Brain pericyte (primary cell): ENCODE measurements at regions not wholly inside any gene's neighbourhood (a gene's known extent, or its start where the extent isn't known, plus 50 kb on each side); places are given as distances from the start of the nearest gene placed in this dataset.
"Not testable (repeated sequence)": the region's sequence is repeated elsewhere in the genome, so short reads cannot be mapped to it uniquely, and the experiment has no call there.

Experiments
- DNase-seq: peaks from one replicate; pipeline ENCODE4 v3.0.0-alpha.2; 2012; ENCODE audit warnings: low read depth, low spot score

- DNase-seq, result not testable (repeated sequence)
These were observed 187.9 kb upstream of the NR5A2 start for GRCh38 chr1:199839608-199840007.

GRCh38 chr1:199843096-199843495, 184.4 kb upstream of the NR5A2 start:
- DNase-seq, result not testable (repeated sequence)

DNA sequence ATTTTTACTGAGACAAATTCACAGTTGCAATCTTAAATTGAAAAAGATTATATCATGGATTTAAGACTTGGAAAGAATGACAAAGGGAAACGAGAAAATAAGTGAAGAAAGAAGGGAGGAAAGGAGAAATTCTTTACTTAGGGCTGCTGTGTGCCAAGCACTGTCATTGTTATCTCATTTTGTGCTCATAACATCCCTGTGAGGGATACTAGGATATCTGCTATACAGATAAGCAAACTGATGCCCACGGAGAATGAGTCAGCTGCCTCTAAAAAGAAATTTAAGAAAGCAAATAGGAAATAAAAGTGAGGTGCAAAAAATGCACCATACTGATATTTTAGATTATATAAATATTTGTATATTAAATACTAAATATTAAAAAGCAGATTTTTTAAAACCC, 183.6 kb upstream of the NR5A2 start:
- no peak for DNase-seq

- no peak for DNase-seq
These were observed 180.5 kb upstream of the NR5A2 start for GRCh38 chr1:199847021-199847420.

DNA sequence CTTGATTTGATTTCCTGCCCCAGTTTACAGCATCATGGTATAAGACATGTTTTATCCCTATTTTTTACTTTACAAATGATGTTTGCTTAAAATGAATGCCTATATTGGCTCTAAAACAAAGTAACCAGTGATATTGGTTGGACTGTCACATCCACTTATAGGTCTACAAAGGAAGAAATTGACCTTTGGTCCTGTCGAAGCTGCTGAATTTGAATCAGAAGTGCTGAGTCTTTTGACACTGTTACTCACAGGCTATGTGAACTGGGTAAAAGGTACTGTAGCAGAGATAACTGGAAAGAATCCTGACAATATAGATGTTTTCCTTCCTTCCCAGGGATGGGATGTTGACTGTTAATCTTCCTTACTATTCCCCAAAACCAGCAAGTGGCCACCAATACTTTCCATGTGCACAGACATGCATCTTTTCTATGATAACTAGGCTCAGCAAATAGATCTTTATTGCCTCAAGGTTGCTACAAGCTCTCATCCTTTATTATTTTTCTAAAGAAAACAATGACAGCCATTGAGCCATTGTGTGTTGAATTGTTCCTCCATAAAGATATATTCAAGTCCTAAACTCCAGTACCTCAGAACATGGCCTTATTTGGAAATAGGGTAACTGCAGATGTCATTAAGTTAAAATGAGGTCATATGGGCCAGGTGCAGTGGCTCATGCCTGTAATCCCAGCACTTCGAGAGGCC, 175.9 kb upstream of the NR5A2 start:
- no peak for DNase-seq

GRCh38 chr1:199854686-199855321, 172.7 kb upstream of the NR5A2 start:
- DNase-seq, result no peak

- DNase-seq, result no peak
These were observed 171.9 kb upstream of the NR5A2 start for GRCh38 chr1:199855580-199855979.

GRCh38 chr1:199856216-199856780, 171.2 kb upstream of the NR5A2 start:
- no peak for DNase-seq

DNA sequence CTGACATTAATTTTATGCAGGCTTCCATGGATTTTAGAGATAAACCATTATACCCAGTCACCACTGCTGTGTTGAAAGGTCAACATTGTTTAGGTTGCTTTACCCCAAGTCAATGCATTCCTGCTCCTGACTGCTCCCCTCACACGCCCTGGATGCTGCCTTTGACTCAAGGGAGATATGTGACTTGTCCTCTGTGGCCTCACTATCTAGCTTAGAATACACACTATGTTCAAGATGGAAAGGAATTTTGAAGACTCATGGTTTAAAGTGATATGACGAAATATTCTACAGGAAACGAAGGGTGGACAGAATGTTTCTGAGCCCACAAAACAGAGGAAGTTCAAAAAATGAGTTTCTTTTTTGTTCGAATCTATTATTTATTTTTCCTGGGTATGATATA, 170.4 kb upstream of the NR5A2 start:
- no peak for DNase-seq

DNA sequence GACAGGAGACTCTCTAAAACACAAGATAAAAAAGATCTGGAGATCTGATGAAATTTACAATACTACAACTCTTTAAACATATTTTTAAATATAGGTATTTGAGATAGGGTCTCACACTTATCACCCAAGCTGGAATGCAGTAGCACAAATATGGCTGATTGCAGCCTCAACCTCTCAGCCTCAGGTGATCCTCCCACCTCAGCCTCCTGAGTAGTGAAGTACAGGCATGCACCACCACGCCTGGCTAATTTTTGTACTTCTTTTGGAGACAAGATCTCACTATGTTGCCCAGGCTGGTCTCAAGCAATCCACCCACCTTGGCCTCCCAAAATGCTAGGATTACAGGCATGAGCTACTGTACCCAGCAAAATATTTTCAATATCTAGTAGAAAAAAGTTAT, 170.0 kb upstream of the NR5A2 start:
- DNase-seq, result no peak

DNA sequence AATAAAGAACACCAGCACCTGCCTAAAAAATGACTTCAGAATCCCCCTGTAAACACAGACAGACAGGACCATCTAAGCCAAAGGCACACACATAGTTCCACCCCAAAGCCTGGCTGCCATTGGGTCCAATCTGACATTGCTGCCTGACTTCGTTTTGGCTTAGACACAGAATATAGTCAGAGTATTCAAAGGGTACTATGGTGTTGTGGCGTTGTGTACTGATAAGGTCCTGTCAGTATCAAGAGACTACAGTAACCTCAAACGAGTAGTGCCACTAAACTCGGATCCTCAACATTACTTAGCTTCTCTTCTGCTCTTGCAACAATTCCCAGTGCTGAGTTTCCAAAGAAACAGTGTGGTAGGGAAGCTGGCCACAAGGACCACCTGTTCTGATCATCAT, 169.3 kb upstream of the NR5A2 start:
- DNase-seq, result no peak

- no peak for DNase-seq
These were observed 168.7 kb upstream of the NR5A2 start for GRCh38 chr1:199858856-199859255.

- DNase-seq, result peak; percentile 8
These were observed 168.0 kb upstream of the NR5A2 start for GRCh38 chr1:199859491-199859933.

DNA sequence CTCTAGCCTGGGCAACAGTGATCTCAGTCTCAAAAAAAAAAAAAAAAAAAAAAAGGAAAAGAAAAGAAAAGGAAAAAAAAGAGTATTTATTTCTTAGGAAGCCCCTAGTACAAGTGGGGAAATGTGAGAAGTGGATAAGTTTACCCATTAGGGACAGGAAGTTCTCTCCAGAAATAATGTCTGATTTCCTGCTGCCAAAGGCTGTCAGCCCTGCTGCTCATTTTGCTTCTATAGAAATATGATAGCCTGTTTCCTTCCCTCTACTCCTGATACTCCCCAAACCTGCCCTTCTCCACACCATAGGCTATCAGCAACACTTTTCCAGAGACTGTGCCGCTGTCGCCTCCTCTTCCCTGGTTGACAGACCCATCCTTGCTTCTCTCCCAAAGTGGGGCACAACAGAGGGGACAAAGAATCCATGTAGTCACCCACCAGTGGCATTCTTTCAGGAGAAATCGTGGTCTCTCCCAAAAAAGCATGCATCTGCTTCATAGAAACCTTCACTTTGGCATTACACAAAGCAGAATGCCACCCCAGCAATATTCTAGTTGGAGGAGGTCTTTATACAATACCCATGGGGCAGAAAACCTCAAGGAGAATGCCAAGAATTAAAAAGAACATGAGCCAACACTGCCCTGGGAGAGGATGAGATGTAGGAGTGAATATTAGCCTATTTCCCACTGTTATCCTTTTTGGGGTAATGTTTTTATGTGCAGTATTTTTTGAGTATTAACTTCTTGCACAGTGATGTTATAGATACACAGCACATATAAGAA, 166.3 kb upstream of the NR5A2 start:
- no peak for DNase-seq

DNA sequence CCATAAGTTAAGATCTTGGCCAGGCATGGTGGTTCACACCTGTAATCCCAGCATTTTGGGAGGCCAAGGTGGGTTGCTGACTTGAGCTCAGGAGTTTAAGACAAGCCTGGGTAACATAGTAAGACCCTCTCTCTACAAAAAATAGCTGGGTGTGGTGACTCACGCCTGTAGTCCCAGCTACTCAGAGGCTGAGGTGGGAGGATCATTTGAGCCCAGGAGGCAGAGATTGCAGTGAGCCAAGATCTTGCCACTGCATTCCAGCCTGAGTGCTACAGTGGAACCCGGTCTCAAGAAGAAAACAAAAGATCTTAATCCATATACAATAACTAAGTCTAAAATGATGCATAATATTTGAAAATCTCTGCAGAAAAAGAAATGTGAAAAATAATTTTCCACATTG, 165.5 kb upstream of the NR5A2 start:
- no peak for DNase-seq

GRCh38 chr1:199866210-199866617, 161.3 kb upstream of the NR5A2 start:
- no peak for DNase-seq

DNA sequence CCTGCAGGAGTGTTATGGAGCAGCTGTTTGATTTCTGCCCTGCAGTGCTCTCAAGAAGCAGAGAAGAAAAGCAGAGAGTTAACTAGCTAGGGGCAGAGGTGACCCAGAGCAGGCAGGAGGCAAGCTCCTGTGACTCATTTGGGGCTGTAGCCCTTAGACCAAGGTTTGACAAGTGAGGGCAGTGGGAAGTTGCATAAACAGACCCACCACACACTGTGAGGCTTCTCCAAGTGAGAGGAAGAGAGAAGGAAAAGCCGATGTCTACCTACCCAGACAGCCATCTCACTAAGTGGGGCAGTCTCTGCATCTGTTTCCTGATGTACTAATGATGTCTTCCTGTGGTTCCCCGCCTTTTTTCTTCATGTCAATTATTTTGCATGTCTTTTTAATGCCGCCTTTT, 159.9 kb upstream of the NR5A2 start:
- no peak for DNase-seq

- DNase-seq, result no peak
These were observed 158.7 kb upstream of the NR5A2 start for GRCh38 chr1:199868777-199869176.

GRCh38 chr1:199875337-199875736, 152.2 kb upstream of the NR5A2 start:
- no peak for DNase-seq

DNA sequence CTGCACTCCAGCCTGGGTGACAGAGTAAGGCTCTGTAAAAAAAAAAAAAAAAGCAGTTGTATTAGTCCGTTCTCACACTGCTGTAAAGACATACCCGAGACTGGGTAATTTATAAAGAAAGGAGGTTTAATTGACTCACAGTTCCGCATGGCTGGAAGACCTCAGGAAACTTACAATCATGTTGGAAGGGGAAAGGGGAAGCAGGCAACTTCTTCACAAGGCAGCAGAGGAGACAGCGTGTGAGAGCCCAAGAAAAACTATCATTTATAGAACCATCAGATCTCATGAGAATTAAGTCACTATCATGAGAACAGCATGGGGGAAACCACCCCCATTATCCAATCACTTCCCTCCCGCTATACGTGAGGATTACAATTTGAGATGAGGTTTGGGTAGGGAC, 151.7 kb upstream of the NR5A2 start:
- DNase-seq, result no peak

DNA sequence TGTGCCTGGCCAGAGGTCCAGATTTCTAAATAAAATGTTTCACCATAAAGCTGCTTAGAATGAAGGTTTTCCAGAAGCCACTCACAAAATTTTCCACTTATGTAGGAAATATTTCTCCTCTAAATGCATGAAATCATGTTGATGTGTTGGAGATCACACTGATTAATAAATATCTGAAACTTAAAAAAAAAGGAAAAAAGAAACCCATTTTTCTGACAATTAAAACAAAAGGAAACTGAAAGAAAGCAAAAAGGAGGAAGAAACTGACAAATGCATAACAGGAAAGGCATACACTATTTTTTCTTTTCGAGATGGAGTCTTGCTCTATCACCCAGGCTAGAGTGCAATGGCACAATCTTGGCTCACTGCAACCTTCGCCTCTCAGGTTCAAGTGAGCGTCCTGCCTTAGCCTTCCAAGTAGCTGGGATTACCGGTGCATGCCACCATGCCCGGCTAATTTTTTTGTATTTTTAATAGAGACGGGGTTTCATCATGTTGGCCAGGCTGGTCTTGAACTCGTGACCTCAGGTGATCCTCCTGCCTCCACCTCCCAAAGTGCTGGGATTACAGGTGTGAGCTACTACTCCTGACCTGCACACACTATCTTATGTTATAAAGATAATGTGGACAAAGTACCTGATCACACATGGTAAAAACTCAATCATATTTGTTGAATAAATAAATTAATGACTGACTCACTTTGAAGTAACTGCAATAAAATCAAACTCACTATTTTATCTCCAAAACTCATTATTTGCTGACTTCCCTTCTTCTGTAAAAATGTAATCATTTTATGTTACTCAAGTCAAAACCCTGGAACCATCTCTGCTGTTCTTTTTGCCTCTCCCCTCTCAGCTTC, 149.8 kb upstream of the NR5A2 start:
- DNase-seq, result no peak
